ENCODE measurements at regions not wholly inside any gene's neighbourhood (a gene's known extent, or its start where the extent isn't known, plus 50 kb on each side); places are given as distances from the start of the nearest gene placed in this dataset.

DNA sequence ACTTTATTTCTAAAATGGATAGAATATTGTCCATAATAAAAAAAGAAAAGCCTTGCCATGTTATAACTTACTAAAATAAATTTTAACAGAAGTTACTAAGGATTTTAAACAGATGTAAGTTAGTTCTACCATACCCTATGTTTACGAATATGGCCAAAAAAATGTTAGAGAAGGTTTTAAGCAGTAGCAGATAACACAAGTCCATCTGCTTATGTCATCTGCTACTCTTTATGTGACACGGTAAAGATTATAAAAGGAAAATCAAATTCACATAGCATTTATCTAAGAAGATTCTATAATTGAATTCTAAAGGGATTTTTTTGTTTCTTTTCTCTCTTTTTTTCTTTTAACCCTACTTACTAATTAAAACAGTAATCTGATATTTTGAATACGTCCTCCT, 114.2 kb upstream of the MIR17HG start:
- no peaks in the 10 kb centered on the region for H3K79me2 ChIP-seq (ENCODE audit: low read length)
- no peaks in the 10 kb centered on the region for H3K36me3 ChIP-seq (ENCODE audit: low read depth, low read length)
- POLR2A ChIA-PET (ENCODE audit: unreplicated experiment): no interaction called here
- intact Hi-C loops (cut with micrococcal nuclease): no loop called here
- no peak for DNase-seq
- no peak overlapping the region for H3K4me2 ChIP-seq (ENCODE audit: low read length)
- no peaks in the 10 kb centered on the region for H3K9me3 ChIP-seq (ENCODE audit: low read length)
- H4K20me1 ChIP-seq (ENCODE audit: low read length): no peaks in the 10 kb centered on the region
- no peak overlapping the region for H3K9ac ChIP-seq (ENCODE audit: low read length)
- H3F3A ChIP-seq (ENCODE audit: low read length, unreplicated experiment): no peaks in the 10 kb centered on the region
- H3K27me3 ChIP-seq (ENCODE audit: low read length): peaks cover 13% of the 10 kb centered on the region; the same call in 1 of the 2 replicates
- no peak for ATAC-seq
- no peak overlapping the region for H2AFZ ChIP-seq (ENCODE audit: low read length)
- H3K27ac ChIP-seq (ENCODE audit: low read length): no peak overlapping the region
- BruUV-seq (replicated peaks): no TSS peak
- H3K4me3 ChIP-seq (ENCODE audit: low read length): no peak overlapping the region
- no peaks in the 10 kb centered on the region for H3K4me1 ChIP-seq (ENCODE audit: insufficient read depth, low read length)
- CTCF ChIA-PET: no interaction called here
- H3K9me2 ChIP-seq (replicated peaks; ENCODE audit: low read length): no peaks in the 10 kb centered on the region
- no peak for TF ChIP-seq EZH2 (IDR thresholded peaks at IDR 0.05; ENCODE audit: low read length, unreplicated experiment)
- TF ChIP-seq EZH2phosphoT487 (IDR thresholded peaks at IDR 0.05; ENCODE audit: borderline replicate concordance, low read length): no peak

DNA sequence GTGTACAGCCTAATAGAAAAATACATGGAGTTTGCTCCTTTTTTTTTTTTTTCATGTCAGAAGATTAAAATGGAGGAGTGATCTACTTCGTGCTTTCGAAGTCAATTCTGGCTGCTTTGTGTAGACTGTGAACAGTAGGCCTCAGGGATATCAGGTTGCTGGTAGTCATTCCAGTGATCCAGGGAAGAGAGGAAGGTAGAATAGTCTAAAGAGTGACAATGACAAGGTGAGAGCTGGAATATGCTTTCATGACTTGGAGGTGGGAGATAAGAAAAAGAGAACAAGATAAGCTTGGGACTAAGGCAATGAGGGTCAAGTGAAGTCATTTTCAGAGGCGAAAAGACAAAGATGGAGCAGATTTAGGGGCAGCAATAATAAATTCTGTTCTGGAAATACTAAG, 111.3 kb upstream of the MIR17HG start:
- Histone ChIP-seq H3K4me3 (ENCODE audit: low read length) (no peak overlapping the region), H3K4me2 (ENCODE audit: low read length) (no peak overlapping the region), H3K36me3 (ENCODE audit: low read depth, low read length) (no peaks in the 10 kb centered on the region), H3K4me1 (ENCODE audit: insufficient read depth, low read length) (no peaks in the 10 kb centered on the region), H3F3A (ENCODE audit: low read length, unreplicated experiment) (no peaks in the 10 kb centered on the region), H3K27ac (ENCODE audit: low read length) (no peak overlapping the region), H3K9me3 (ENCODE audit: low read length) (no peaks in the 10 kb centered on the region), H3K9me2 (replicated peaks; ENCODE audit: low read length) (no peaks in the 10 kb centered on the region), H4K20me1 (ENCODE audit: low read length) (no peaks in the 10 kb centered on the region), H3K79me2 (ENCODE audit: low read length) (no peaks in the 10 kb centered on the region), H2AFZ (ENCODE audit: low read length) (no peak overlapping the region), H3K27me3 (ENCODE audit: low read length) (peaks cover 17% of the 10 kb centered on the region; the same call in 1 of the 2 replicates), H3K9ac (ENCODE audit: low read length) (no peak overlapping the region)
- BruUV-seq (replicated peaks): no TSS peak
- ATAC-seq (no peak), DNase-seq (no peak)
- ChIA-PET CTCF (no interaction called here), POLR2A (ENCODE audit: unreplicated experiment) (no interaction called here)
- intact Hi-C loops (cut with micrococcal nuclease): no loop called here
- TF ChIP-seq, protein P1, sequence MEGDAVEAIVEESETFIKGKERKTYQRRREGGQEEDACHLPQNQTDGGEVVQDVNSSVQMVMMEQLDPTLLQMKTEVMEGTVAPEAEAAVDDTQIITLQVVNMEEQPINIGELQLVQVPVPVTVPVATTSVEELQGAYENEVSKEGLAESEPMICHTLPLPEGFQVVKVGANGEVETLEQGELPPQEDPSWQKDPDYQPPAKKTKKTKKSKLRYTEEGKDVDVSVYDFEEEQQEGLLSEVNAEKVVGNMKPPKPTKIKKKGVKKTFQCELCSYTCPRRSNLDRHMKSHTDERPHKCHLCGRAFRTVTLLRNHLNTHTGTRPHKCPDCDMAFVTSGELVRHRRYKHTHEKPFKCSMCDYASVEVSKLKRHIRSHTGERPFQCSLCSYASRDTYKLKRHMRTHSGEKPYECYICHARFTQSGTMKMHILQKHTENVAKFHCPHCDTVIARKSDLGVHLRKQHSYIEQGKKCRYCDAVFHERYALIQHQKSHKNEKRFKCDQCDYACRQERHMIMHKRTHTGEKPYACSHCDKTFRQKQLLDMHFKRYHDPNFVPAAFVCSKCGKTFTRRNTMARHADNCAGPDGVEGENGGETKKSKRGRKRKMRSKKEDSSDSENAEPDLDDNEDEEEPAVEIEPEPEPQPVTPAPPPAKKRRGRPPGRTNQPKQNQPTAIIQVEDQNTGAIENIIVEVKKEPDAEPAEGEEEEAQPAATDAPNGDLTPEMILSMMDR (conservative IDR thresholded peaks at IDR 0.05; ENCODE audit: low read depth, low read length): no peak
- no peak for TF ChIP-seq EZH2 (IDR thresholded peaks at IDR 0.05; ENCODE audit: low read length, unreplicated experiment)

DNA sequence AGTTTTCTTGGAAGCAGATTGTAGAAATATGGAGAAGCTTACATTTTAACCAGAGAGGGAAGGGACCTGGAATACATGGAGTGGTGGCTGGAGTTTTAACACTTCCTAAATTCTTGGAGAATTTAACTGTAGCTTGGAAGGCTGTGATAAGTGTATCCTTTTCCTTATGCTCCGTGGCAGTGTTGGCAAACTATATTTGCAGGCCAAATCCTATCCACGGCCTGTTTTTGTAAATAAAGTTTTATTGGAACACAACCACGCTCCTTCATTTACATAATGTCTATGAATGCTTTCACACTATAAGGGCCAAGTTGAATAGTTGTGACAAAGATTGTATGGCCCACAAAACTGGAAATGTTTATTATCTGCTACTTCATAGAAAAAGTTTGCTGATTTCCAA, 110.6 kb upstream of the MIR17HG start:
- Histone ChIP-seq H3K27ac (ENCODE audit: low read length) (no peak overlapping the region), H3K9ac (ENCODE audit: low read length) (no peak overlapping the region), H3K4me2 (ENCODE audit: low read length) (no peak overlapping the region), H3K4me1 (ENCODE audit: insufficient read depth, low read length) (no peaks in the 10 kb centered on the region), H3K79me2 (ENCODE audit: low read length) (no peaks in the 10 kb centered on the region), H3K36me3 (ENCODE audit: low read depth, low read length) (no peaks in the 10 kb centered on the region), H4K20me1 (ENCODE audit: low read length) (no peaks in the 10 kb centered on the region), H3K4me3 (ENCODE audit: low read length) (no peak overlapping the region), H3K27me3 (ENCODE audit: low read length) (peaks cover 17% of the 10 kb centered on the region; the same call in 1 of the 2 replicates), H3K9me3 (ENCODE audit: low read length) (no peaks in the 10 kb centered on the region), H3F3A (ENCODE audit: low read length, unreplicated experiment) (no peaks in the 10 kb centered on the region), H2AFZ (ENCODE audit: low read length) (no peak overlapping the region), H3K9me2 (replicated peaks; ENCODE audit: low read length) (no peaks in the 10 kb centered on the region)
- DNase-seq (no peak), ATAC-seq (no peak)
- BruUV-seq (replicated peaks): no TSS peak
- intact Hi-C loops (cut with micrococcal nuclease): no loop called here
- CTCF ChIA-PET: no interaction called here
- TF ChIP-seq, protein P1 (conservative IDR thresholded peaks at IDR 0.05; ENCODE audit: low read depth, low read length): no peak
- TF ChIP-seq EZH2phosphoT487 (IDR thresholded peaks at IDR 0.05; ENCODE audit: borderline replicate concordance, low read length): no peak
- POLR2A ChIA-PET (ENCODE audit: unreplicated experiment): no interaction called here
